Fibroblast of pulmonary artery (primary cell): ENCODE measurements at regions not wholly inside any gene's neighbourhood (a gene's known extent, or its start where the extent isn't known, plus 50 kb on each side); places are given as distances from the start of the nearest gene placed in this dataset.

Experiments used
- DNase-seq: peaks from one replicate; pipeline ENCODE4 v3.0.0-alpha.2; 2010; ENCODE audit warnings: low read depth
- H3K4me3 ChIP-seq: replicated peaks from 2 replicates; pipeline ENCODE4 v1.5.1; 2011; ENCODE audit warnings: low read depth, mild to moderate bottlenecking, control low read depth, low read length, moderate library complexity
- CTCF ChIP-seq: IDR thresholded peaks from 2 replicates; pipeline ENCODE4 v1.5.1; 2011; ENCODE audit warnings: mild to moderate bottlenecking, control low read depth, low read length, inconsistent platforms; ENCODE audit errors: missing control alignments

DNA sequence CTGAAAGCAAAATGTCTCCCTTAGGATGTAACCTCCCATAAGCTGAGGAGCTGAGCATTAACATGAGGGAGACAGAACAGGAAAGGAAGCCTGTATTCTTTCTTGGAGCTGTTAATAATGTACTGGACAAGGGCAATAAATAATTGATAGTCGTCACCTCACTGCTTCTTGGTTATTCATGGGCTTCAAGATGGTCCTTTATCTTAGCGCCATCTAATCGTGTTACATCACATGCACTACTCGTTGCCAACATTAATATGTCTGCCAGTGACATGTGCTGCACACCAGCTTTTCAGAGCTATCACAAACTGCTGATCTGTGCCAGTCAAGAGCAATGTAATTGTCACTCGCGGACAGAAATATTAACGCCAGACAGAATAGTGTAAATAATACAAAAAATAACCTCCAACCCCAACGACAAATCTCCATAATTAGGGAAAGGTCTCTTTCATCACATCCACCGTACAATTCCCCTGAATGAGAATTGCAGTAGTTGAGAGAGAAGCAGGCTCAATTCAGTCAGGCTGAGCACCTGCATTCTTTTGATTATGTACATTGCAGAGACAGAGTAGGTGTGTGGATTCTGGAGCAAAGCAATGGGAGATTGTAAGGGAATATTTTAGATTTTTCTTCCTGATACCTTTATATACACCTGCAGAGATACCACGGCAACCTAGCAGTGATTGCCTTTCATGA lies 267.1 kb downstream of the SPATA31D1 start:
- DNase-seq, result no peak
- no peak overlapping the region for H3K4me3 ChIP-seq
- no peak for TF ChIP-seq CTCF

GRCh38 chr9:82260691-82261090 lies 272.1 kb downstream of the SPATA31D1 start:
- no peak overlapping the region for H3K4me3 ChIP-seq
- DNase-seq, result no peak
- no peak for TF ChIP-seq CTCF

- no peak for DNase-seq
- TF ChIP-seq CTCF, result no peak
- no peak overlapping the region for H3K4me3 ChIP-seq
Measured at GRCh38 chr9:82263619-82264018, 275.0 kb downstream of the SPATA31D1 start.

- no peak overlapping the region for H3K4me3 ChIP-seq
- no peak for DNase-seq
- TF ChIP-seq CTCF, result no peak
Measured at GRCh38 chr9:82271106-82271561, 282.6 kb downstream of the SPATA31D1 start.

DNA sequence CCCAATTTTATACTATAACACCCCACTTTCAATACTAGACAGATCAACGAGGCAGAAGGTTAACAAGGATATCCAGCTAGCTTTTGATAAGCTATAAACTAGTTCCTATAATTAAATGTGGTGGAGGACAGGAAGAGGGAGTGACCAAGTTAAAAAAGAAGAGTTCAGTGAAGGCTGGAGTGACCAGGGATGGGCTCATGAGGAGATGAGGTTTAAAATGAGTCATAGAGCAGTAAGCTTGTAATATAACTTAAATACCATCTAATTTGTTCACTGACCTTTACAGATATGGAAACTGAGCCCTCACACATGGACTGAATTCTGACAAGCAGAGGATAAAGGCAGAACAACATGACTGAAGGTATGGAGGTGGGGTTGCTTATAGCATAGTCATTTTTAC lies 284.5 kb downstream of the SPATA31D1 start:
- H3K4me3 ChIP-seq, result no peak overlapping the region
- DNase-seq, result no peak

DNA sequence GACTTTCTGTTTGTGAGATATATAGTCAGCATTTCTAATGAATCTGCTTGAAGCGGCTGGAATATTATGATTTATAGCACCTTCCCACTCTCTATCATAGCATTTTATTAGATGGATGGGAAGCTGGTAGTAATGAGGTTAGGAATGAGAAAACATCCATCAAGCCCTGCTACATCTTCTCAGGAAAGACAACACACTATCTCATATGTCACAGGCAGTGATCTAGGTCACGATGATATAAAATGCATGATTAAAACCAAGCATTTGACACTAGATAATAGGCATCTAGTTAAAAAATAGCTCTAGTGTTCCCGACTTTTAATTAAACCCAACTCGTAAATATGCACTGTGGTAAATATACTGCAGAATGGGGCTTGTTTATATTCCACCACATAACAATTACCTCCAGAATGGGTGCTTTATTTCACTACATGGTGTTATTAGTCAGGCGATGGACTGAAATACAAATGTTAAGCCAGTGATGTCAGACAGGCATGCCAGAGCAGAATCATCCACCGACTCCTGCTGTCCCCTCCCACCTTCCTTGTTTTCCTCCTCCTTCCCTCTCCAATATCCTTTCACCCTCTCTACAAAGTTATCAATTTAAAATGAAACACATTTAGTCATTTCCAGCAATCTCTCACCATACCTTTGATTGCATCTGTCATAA lies 286.8 kb downstream of the SPATA31D1 start:
- no peak for TF ChIP-seq CTCF
- DNase-seq, result no peak
- no peak overlapping the region for H3K4me3 ChIP-seq

More for the DNA sequence above, 284.5 kb downstream of the SPATA31D1 start:
- no peak for TF ChIP-seq CTCF

DNA sequence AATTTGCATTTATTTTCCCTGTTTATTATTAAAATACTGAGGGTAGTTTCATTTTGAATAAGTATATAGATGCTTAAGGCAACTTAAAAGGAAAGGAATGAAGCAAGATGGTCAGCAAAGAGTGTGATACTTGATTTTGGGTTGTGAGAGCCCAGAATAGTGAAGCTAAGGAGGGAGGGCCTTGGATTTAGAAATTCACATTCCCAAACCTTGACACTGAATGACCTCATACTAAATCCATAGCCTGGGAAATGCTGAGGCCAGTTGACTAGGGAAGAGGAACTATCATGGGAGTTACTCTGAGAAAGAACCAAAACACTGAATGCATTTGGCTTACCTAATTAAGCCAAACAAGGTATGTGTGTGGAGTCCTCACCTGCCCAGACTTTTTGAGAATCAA lies 292.5 kb downstream of the SPATA31D1 start:
- no peak for DNase-seq
- TF ChIP-seq CTCF, result no peak
- no peak overlapping the region for H3K4me3 ChIP-seq
